ENCODE measurements at regions not wholly inside any gene's neighbourhood (a gene's known extent, or its start where the extent isn't known, plus 50 kb on each side); places are given as distances from the start of the nearest gene placed in this dataset.
"Not testable (repeated sequence)": the region's sequence is repeated elsewhere in the genome, so short reads cannot be mapped to it uniquely, and the experiment has no call there.

DNA sequence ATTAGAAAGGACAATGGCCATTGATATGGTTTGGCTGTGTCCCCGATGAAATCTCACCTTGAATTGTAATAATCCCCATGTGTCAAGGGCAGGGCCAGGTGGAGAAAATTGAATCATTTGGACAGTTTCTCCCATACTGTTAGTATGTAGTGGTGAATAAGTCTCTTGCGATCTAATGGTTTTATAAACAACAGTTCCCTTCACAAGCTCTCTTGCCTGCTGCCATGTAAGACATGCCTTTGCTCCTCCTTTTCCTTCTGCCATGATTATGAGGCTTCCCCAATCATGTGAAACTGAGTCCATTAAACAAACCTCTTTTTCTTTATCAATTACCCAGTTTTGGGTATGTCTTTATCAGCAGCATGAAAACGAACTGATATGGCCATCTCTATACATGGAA lies 302.7 kb downstream of the SFMBT2 start:
- no peak for DNase-seq

DNA sequence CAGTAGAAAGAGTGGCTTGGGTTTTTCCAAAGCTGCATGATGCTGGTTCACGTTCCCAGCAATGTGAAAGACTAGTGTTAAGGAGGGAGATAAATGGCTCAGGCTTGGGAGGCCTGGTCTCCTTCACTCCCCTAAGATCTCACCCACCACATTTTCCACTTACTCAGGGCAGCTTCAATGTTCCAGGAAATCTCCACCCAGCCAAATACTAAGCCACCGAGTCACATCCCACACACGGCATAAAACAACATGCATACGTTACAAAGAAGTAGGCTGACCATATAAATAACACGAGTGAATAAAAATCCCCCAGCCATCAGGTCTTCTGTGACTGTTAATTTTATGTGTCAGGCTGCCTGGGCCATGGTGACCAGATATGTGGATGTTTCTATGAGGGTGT lies 303.5 kb downstream of the SFMBT2 start:
- DNase-seq = no peak

DNA sequence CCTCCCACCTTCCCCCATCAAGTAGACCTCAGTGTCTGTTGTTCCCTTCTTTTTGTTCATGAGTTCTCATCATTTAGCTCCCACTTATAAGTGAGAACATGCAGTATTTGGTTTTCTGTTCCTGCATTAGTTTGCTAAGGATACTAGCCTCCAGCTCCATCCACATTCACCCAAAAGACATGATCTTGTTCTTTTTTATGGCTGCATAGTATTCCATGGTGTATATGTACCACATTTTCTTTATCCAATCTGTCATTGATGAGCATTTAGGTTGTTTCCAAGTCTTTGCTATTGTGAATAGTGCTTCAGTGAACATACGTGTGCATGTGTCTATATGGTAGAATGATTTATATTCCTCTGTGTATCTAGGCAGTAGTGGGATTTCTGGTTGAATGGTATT lies 306.5 kb downstream of the SFMBT2 start:
- not testable (repeated sequence) for DNase-seq

DNA sequence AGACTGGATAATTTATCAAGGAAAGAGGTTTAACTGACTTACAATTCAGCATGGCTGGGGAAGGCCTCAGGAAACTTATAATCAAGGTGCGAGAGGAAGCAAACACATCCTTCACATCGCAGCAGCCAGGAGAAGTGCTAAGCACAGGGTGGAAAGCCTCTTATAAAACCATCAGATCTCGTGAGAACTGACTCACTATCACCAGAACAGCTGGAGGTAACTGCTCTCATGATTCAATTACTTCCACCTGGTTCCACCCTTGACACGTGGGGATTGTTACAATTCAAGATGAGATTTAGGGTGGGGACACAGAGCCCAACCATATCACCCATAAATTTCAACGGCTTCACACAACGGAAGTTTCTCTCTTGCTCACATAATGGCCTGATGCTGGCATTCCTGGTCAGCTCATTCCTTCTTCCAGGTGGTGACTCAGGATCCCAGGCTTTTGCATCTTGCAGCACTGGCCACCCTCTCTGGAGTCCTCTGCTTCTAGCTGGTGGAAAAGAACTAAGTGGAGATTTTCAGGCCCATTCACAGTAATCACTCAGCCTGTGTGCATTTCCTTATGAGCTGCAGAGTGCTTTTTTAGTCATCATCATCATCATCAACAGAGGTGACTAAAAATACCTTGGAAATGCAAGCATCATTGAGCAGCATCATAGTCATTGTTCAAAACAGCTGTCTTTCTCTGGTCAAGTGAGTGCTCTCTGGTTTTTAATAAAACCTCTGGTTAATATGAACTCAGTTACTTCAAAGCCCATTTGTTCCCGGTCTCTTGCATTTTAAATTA lies 308.1 kb downstream of the SFMBT2 start:
- no peak for DNase-seq

DNA sequence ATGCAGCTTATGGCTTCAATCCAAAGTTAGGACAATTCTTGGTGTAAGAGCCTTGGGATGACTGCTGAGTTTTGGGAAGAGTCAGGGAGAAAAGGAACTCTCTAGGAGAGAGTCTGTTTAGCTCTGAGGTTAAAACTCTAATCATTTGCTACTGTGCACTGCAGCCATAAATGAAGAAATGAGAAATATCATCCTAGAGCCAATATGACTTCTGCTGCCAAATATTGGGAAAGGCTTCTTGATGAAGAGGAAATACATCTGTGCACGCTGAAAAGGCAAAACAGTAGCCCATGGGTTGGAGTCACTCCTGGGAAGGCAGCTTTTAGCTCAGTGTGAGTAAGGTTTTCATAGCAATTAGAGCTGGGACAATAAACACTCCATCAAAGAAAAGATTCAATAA lies 308.8 kb downstream of the SFMBT2 start:
- no peak for DNase-seq

DNA sequence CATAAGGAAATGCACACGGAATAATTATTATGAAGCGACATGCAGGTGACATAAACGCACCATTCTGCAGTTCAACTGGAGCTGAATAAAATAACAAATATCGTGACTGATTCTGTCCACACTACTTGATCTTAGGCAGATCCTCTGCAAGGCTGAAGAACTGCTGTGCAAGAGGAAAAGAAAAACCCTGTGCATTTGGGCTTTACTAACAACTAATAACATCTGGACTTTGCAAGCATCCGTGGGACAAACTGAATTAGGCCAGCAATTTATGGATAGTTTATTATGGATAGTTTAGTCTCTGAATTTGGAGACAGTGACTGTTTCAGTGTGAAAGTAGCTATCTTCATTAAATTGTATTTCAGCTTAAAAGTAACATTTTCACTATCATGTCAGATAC lies 309.4 kb downstream of the SFMBT2 start:
- DNase-seq = no peak

DNA sequence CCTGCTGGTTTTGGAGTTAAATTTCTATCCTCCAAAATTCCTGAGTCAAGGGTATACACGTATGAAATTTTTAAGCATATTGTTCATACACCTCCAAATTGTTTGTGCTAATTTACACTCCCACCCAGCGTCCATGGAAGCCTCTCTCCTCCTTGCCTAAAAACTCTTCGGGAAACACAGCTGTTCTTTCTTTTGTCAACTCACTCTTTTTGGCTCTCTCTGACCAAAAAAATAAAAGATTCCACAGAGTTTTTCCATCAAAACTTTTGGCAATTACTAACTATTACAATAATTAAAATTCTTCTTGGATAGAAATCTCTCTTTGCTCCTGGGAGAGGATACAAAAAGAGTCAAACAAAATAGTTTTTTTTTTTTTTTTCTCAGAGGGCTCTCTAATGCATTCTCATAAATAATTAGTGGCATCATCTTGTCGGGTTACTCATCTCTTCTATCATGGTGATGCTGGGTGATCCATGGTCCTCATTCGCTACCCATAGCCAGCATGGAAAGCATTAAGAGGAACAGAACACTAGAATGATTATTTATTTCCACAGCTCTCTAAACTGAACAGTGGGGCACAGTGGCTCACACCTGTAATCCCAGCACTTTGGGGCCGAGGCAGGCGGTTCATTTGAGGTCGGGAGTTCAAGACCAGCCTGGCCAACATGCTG lies 310.7 kb downstream of the SFMBT2 start:
- no peak for DNase-seq

DNA sequence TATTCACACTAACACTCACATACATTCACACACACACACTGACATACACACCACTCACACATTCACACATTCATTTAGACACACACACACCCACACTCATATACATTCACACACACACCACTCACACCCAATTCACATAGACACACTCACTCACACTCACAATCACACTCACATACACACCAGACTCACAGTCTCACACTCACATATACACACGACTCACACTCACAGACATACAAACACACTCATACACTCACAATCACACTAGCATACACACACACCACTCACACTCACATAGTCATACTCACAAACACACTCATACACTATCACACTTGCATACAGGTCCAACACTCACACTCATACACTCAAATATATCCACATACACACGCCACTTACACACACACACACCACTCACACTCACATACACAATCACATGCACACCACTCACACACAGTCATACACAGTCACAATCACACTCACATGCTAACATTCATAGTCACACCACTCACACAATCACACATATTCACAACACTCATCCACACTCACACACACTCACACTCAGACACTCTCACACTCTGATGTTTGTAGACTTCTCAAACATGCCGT lies 312.6 kb downstream of the SFMBT2 start:
- DNase-seq = no peak

DNA sequence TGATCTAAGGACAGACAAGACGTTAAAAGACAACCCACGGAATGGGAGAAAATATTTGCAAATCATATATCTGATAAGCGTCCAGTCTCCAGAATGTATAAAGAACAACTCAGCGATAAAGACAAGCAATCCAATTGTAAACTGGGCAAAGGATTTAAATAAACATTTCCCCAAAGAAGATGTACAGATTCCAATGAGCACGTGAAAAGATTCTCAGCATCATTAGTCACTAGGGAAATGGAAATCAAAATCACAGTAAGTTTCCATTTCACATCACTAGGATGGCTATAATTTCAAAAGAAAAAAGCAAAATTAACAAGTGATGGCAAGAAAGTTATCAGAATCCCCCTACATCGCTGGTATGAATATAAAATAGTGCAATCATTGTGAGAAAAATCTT lies 316.1 kb downstream of the SFMBT2 start:
- DNase-seq = no peak

DNA sequence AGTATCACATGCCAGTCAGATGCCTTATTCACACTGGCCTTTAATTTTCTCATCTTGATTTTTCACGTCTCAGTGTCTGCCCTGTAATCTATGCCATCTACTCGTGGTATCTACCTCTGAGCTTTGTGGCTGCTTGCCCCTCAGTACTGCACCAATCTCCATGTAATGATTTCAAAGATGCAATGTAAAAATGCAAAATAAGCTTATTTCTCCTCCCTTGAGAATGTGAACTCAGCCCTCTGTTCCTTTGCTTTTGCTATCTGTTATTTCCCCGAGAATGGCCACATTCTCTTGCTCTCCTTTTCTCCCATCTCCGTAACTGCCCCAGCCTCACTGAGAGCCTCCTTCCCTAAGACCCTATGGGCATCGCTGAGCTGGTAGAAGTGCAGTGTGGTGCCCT lies 317.5 kb downstream of the SFMBT2 start:
- DNase-seq = no peak

DNA sequence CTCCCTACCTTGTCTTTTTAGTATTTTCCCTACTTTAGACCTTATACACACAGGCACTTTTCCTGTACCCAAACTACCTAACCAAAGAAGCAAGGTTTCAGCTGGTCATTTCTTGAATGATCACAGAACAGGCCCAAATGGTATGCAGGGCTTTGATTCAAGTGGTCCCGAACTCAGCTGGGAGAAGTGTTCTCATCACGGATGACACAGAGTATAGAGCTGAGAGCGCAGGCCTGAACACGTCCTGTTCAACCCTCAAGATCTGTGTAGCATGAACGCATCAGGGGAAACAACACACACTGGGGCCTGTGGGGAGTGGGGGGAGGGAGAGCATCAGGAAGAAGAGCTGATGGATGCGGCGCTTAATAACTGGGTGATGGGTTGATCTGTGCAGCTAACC lies 318.2 kb downstream of the SFMBT2 start:
- DNase-seq = no peak

DNA sequence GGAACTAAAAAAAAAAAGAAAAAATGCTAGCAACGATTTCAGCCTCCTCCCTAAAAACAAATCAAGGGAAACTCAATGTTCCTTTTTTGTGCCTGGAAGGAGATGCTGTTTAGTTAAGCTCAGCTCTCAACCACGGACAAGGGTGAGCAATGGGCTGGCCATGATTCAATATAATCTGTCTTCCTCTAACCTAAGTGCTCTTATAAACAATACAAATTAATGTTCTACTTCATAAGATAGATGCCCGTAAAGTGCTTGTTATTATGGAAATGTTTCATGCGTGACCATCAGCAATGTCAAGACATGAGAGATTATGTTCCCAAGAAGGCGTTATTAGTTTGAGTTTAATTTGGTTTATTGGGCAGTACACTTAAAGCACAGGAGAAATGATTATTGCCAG lies 320.3 kb downstream of the SFMBT2 start:
- DNase-seq = no peak

DNA sequence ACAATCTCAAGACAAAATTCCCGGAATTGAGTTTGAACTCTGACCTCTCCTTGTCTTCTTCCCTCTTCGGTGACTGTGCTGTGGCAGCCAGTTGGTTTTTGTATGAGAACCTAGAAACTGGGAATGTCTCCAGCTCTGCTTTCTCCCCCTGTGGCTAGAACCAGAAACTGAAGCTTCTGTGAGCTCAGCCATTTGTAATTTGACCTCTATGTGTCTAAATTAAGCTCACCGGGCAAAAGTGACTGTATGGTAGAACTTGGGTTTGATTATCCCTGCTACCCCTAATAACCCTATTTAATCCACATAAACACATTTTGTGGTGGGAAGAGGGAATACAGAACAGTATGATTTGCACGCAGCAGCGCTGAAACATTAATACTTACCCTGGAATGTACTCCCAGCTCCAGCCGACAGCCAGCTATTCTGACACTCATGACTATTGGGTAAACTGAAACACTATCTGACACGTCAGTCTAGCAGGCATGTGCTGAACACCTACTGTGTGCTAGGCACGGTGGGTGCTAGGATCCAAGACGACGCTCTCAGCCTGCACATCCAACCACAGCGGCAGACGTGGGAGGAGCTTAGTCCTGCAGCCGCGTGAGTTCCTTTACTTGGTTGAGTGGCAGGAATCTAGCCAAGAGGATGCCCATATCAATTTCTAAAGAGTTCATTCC lies 324.8 kb downstream of the SFMBT2 start:
- DNase-seq = no peak

DNA sequence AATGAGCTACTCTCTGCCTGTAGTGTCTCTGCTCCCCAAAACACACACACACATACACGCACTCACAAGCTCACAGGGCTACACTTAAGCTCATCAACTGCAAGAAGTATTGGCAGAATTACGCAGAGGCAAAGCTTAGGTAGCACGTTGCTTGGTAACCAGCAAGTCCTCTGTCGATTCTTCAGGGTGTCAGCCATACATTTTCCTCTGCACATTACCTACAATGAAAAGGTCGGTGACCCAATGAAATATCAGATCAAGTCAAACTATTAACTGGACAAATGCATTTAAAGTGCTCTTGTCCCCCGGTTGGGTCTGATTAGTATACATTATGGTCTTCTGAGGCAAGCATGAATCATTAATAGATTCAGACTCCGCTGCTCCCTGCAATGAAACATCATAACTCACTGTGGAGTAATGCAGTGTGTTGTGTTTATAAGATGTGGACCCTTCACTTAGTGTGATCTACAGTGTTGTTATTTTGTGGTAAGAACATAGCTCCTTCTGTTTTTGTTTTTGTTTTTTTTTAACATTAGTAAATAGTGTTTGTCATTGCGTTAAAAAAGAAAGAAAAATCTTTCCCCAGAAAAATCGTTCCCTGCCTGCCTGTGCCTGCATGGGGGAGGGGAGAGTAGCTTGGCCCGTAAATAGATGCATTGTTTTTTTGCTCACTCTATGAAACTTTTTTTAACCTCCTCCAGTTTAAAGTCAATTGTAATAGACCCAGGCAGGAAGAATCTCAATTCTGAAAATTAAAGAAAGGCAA lies 325.5 kb downstream of the SFMBT2 start:
- DNase-seq = no peak

DNA sequence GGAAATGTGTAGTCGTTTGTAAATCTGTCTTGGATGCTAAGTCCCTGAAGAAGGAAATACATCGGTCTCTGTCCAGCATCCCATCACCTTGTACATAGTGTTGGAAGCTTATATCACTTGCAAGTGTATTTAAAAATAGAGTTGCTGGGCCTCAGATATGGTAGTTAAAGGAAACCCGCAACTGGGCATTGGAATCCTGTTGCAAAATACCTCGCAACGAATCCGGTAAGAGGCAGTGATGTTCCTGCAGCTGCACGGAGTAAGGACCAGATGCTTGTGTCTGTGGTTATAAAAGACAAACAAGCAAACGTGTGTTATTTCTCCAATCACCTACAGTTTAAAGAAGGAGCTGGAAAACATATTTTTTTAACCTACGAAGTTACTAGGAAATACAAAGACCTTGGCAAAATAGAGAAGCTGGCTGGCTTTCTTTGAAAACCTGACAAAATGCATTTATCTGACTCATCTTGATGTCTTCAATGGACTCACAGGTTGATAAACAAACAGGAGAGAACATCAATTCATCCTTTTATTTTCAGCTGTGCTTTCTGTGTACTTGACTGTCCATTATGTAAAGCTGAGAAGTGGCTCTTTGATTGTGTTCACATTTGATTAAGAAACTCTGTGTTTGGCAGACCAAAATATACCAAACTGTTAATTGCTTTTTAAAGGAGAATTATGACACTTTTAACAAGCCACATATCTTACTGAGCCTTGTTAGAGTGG lies 326.4 kb downstream of the SFMBT2 start:
- no peak for DNase-seq

DNA sequence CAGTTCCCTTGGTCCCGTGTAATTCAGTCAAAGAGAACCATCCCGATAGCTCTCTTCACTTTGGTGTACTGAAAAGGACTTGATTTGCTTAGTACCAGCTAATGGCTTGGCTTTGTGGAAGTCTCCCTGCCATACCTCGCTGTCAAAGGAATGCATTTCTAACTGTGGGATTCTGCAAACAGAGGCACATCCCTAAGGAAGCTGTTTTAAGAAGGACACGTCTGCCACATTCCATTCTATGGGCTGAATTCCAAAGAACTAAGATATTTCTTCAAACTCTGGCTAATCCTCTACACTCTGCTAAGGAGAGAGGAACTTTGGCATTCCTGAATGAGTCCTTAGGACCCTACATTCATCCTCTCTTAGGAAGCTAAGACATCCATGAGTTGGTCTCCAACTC lies 327.9 kb downstream of the SFMBT2 start:
- no peak for DNase-seq

DNA sequence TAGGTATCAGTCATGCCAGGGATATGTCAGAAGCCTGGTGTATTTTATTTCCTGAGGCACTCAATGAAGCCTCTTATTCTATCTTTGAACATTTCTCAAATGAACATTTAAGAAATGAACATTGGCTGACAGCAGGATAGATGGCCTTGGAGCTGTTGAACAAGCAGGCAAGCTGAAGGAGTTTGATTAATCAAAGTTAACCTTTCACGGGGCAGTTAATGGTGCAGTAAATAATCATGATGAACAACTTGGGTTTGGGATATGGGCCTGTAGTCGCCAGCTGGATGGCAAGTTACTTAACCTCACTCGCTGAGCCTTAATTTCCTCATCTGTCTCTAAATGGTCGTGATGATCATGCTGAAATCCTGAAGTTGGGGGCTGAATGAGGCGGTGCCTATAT lies 333.0 kb downstream of the SFMBT2 start:
- DNase-seq = no peak

DNA sequence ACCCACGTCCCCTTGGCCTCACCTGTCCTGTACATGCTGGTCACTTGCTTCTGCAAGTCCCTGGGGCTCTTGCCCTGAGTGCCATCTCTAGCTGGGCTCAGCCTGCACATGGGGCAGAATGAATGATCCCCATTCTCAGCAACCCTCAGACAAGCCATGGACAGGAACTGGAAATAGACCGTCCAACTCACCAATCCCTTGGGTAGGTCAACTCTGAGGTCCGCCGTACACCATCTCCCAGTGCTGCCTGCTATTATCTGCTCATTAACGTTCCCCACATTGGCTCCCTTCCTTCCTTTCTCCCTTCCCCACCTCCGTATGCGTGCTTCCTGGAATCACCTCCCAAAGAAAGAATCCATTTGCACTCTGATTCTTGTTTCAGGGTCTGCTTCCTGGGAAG lies 335.0 kb downstream of the SFMBT2 start:
- no peak for DNase-seq

DNA sequence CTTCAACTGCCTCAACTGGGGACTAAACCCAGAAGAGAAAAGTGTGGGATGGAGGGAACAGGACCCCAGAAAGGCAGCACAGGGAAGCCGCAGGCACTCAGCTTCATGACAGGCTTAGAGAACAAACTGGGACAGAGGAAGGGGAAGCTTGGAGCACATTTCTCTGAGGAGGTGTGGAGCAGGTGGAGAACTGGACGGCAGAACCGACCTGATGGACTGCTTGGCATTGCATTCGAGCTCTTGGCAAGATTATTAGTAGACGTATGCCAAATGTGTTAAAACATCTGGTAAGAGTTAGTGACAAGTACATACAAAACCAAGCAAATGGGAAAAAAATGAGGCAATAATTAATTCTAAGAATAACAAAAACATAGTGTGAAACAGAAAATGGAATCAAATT lies 335.7 kb downstream of the SFMBT2 start:
- DNase-seq = no peak

DNA sequence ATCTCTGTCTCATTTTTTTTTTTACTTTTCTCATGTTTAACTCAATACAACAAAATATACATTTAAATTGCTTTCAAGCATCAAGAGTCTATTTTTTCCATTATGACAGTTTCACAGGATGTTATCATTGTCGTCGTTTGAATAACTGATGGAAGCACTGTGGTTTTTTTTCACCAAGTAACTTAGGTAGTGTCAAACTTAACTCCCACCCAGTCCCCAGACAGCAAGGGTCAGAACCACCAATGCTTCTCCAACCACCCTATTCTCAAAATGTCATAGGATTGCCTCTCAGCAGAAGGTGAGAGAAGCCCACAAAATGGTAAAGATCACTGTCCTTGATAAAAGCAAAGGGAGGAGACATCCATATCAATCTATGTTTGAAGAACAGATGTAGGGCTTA lies 339.4 kb downstream of the SFMBT2 start:
- no peak for DNase-seq

DNA sequence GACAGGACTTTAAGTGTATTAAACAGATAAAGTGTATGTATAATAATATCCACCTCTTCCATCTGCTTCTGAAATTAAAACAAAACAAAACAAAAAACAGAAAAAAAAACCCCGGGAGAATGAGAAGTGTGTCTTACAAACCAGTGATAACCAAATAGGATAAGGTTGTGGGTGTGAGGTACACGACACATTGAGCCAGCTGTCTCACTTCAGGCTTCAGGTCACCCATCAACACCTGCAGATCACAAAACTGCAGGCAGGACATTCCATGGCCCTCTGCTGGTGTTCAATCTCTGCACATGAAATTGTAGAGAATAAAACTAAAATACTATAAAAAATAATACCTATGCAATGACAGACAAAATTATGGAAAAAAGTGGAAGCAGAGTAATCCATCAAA lies 339.9 kb downstream of the SFMBT2 start:
- DNase-seq = no peak

DNA sequence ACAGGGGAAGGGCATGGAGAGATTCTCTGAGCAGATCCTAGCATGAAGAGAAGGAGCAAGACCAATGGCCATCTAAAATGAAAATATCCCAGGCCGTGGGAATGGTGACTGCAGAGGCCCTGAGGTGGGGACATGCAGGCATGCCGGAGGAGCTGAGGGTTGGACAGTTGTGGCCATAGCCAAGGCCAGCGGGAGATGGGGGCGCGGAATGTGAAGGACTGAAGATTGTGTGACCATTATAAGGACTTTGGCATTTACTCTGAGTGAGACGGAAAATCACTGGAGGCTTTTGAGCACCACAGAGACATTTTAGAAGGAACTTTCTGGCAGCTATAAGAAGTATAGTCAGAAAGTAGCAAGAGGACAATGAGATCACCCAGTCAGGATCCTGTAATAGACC lies 341.1 kb downstream of the SFMBT2 start:
- no peak for DNase-seq
